Loucy (cell line): ENCODE measurements at regions not wholly inside any gene's neighbourhood (a gene's known extent, or its start where the extent isn't known, plus 50 kb on each side); places are given as distances from the start of the nearest gene placed in this dataset.

Experiments used
- H2AFZ ChIP-seq: fragments of 200-600 bp; sonication (generic); 2 replicates; pipeline ENCODE4 v1.6.0; 2016; ENCODE audit warnings: antibody characterized with exemption, mild to moderate bottlenecking, low read length, moderate library complexity
- H3F3A ChIP-seq: fragments of 200-600 bp; 2 replicates; pipeline ENCODE4 v1.6.0; 2016; ENCODE audit warnings: antibody characterized with exemption, low read depth, mild to moderate bottlenecking
- H3K27me3 ChIP-seq: fragments of 200-600 bp; sonication (generic); 2 replicates; pipeline ENCODE4 v1.6.1; 2014; ENCODE audit warnings: low read length, mild to moderate bottlenecking; ENCODE audit not compliant: insufficient read depth, poor library complexity, severe bottlenecking
- H3K36me3 ChIP-seq: fragments of 200-600 bp; sonication (generic); 2 replicates; pipeline ENCODE4 v1.6.1; 2016; ENCODE audit warnings: low read length; ENCODE audit not compliant: insufficient read depth
- H3K4me1 ChIP-seq: fragments of 200-600 bp; sonication (generic); 2 replicates; pipeline ENCODE4 v1.5.1; 2014; ENCODE audit warnings: low read length, mild to moderate bottlenecking; ENCODE audit not compliant: insufficient read depth, poor library complexity, severe bottlenecking
- H3K4me2 ChIP-seq: fragments of 200-600 bp; sonication (generic); 2 replicates; pipeline ENCODE4 v1.6.0; 2014; ENCODE audit warnings: antibody characterized with exemption, low read length, low read depth, mild to moderate bottlenecking; ENCODE audit not compliant: poor library complexity, severe bottlenecking
- H3K4me3 ChIP-seq: fragments of 200-600 bp; sonication (generic); 2 replicates; pipeline ENCODE4 v1.5.1; 2014; ENCODE audit warnings: low read length, mild to moderate bottlenecking, mixed read lengths; ENCODE audit not compliant: poor library complexity, severe bottlenecking
- H3K79me2 ChIP-seq: fragments of 200-600 bp; sonication (generic); 2 replicates; pipeline ENCODE4 v1.6.1; 2014; ENCODE audit warnings: low read length; ENCODE audit not compliant: insufficient read depth
- H3K9ac ChIP-seq: fragments of 200-600 bp; sonication (generic); 2 replicates; pipeline ENCODE4 v1.6.0; 2014; ENCODE audit warnings: mild to moderate bottlenecking, low read depth, low read length, moderate library complexity; ENCODE audit not compliant: poor library complexity, severe bottlenecking
- H3K9me2 ChIP-seq: fragments of 200-600 bp; sonication (generic); replicated peaks from 2 replicates; pipeline ENCODE4 v1.6.1; 2016; ENCODE audit warnings: low read depth, low read length, mixed read lengths
- H3K9me3 ChIP-seq: fragments of 200-600 bp; sonication (generic); 2 replicates; pipeline ENCODE4 v1.6.1; 2014; ENCODE audit warnings: mild to moderate bottlenecking, antibody characterized with exemption, low read length, low read depth; ENCODE audit not compliant: insufficient read depth
- H4K20me1 ChIP-seq: fragments of 200-600 bp; sonication (generic); 2 replicates; pipeline ENCODE4 v1.6.0; 2014; ENCODE audit warnings: antibody characterized with exemption, low read length, mild to moderate bottlenecking; ENCODE audit not compliant: insufficient read depth, poor library complexity, severe bottlenecking
- CTCF ChIP-seq: fragments of 200-600 bp; sonication (generic); conservative IDR thresholded peaks from 2 replicates; pipeline ENCODE4 v1.5.1; 2014; ENCODE audit warnings: mild to moderate bottlenecking, antibody characterized with exemption, low read length
- EZH2phosphoT487 ChIP-seq: fragments of 200-600 bp; IDR thresholded peaks from 2 replicates; pipeline ENCODE4 v1.6.1; 2018; ENCODE audit warnings: antibody characterized with exemption, mild to moderate bottlenecking, moderate library complexity, borderline replicate concordance

- Histone ChIP-seq H3K9me3 (no peaks in the 10 kb centered on the region), H3K9me2 (no peaks in the 10 kb centered on the region), H3K9ac (no peak overlapping the region), H4K20me1 (no peaks in the 10 kb centered on the region), H3K4me1 (peaks cover 9% of the 10 kb centered on the region), H3K36me3 (no peaks in the 10 kb centered on the region), H3K27me3 (no peaks in the 10 kb centered on the region), H2AFZ (no peak overlapping the region), H3K4me2 (no peak overlapping the region), H3K79me2 (no peaks in the 10 kb centered on the region), H3F3A (no peaks in the 10 kb centered on the region), H3K4me3 (no peak overlapping the region)
- no peak for TF ChIP-seq EZH2phosphoT487
- TF ChIP-seq CTCF, result no peak
Observed at GRCh38 chr3:103341078-103341606, 906.3 kb downstream of the ZPLD1 start.

GRCh38 chr3:103342205-103342731 is 907.5 kb downstream of the ZPLD1 start:
- no peak overlapping the region; the same call in 1 of the 2 replicates for H2AFZ ChIP-seq
- no peaks in the 10 kb centered on the region for H3K36me3 ChIP-seq
- H3K9me2 ChIP-seq, result no peaks in the 10 kb centered on the region
- H3K4me1 ChIP-seq, result peaks cover 7% of the 10 kb centered on the region
- TF ChIP-seq CTCF (no peak), EZH2phosphoT487 (no peak)
- no peaks in the 10 kb centered on the region for H4K20me1 ChIP-seq
- no peaks in the 10 kb centered on the region for H3F3A ChIP-seq
- H3K4me3 ChIP-seq, result no peak overlapping the region
- H3K27me3 ChIP-seq, result no peaks in the 10 kb centered on the region
- no peak overlapping the region for H3K9ac ChIP-seq
- H3K4me2 ChIP-seq, result no peak overlapping the region
- no peaks in the 10 kb centered on the region for H3K79me2 ChIP-seq
- H3K9me3 ChIP-seq, result no peaks in the 10 kb centered on the region

GRCh38 chr3:103349760-103350159 is 914.9 kb downstream of the ZPLD1 start:
- Histone ChIP-seq H4K20me1 (no peaks in the 10 kb centered on the region), H3K4me1 (no peaks in the 10 kb centered on the region), H3K4me2 (no peak overlapping the region), H3K9me2 (no peaks in the 10 kb centered on the region), H3K27me3 (no peaks in the 10 kb centered on the region), H3F3A (no peaks in the 10 kb centered on the region), H2AFZ (no peak overlapping the region), H3K79me2 (no peaks in the 10 kb centered on the region), H3K36me3 (no peaks in the 10 kb centered on the region), H3K4me3 (no peak overlapping the region), H3K9ac (no peak overlapping the region), H3K9me3 (no peaks in the 10 kb centered on the region)
- TF ChIP-seq CTCF (no peak), EZH2phosphoT487 (no peak)
